IMR-90 (cell line): ENCODE measurements at regions not wholly inside any gene's neighbourhood (a gene's known extent, or its start where the extent isn't known, plus 50 kb on each side); places are given as distances from the start of the nearest gene placed in this dataset.

Experiments used
- ATAC-seq: fragments of 200-7000 bp; cut with Tn5 transposase; 2 replicates; pipeline ENCODE4 v1.9.1; 2020; ENCODE audit warnings: low read depth, mild to moderate bottlenecking, moderate library complexity
- BruUV-seq: library from RNA; stranded (reverse); fragments of 400-500 nt; replicated peaks from 2 replicates; lab custom pipeline; 2021; lab: Mats Ljungman, UMichigan
- CTCF ChIA-PET: fragments of 300-600 bp; formaldehyde crosslinking; extraction: SDS; loops from one replicate; lab custom pipeline; 2021; ENCODE audit warnings: antibody characterized with exemption; lab: Yijun Ruan, JAX
- POLR2A ChIA-PET: fragments of 300-600 bp; sonication (Branson Sonifier 250); formaldehyde crosslinking; loops from one replicate; lab custom pipeline; 2022; ENCODE audit warnings: antibody characterized with exemption; ENCODE audit not compliant: unreplicated experiment; lab: Charles Lee
- DNase-seq: peaks from one replicate; pipeline ENCODE4 v3.0.0; 2013
- H2AFZ ChIP-seq: replicated peaks from 2 replicates; pipeline ENCODE3; 2013; ENCODE audit warnings: low read length, mild to moderate bottlenecking; ENCODE audit not compliant: poor library complexity
- H2AK5ac ChIP-seq: 2 replicates; pipeline ENCODE4 v1.6.1; 2013; ENCODE audit warnings: low read depth, low read length, inconsistent platforms
- H2AK9ac ChIP-seq: replicated peaks from 2 replicates; pipeline ENCODE3; 2013; ENCODE audit warnings: mild to moderate bottlenecking, low read depth, low read length, moderate library complexity; ENCODE audit not compliant: poor library complexity
- H2BK120ac ChIP-seq: 2 replicates; pipeline ENCODE4 v1.6.1; 2013; ENCODE audit warnings: low read depth, low read length, inconsistent platforms
- H2BK15ac ChIP-seq: 3 replicates; pipeline ENCODE4 v1.6.1; 2013; ENCODE audit warnings: low read depth, low read length, inconsistent platforms
- H2BK20ac ChIP-seq: 2 replicates; pipeline ENCODE4 v1.6.1; 2013; ENCODE audit warnings: low read depth, mild to moderate bottlenecking, inconsistent platforms, low read length, moderate library complexity
- H2BK5ac ChIP-seq: 2 replicates; pipeline ENCODE4 v1.6.1; 2013; ENCODE audit warnings: mild to moderate bottlenecking, low read depth, low read length, inconsistent platforms; ENCODE audit not compliant: poor library complexity, severe bottlenecking
- H3K14ac ChIP-seq: replicated peaks from 2 replicates; pipeline ENCODE4 v1.6.1; 2013; ENCODE audit warnings: low read depth, low read length, inconsistent platforms
- H3K18ac ChIP-seq: 2 replicates; pipeline ENCODE4 v1.6.1; 2013; ENCODE audit warnings: low read depth, low read length, control low read depth
- H3K23ac ChIP-seq: 2 replicates; pipeline ENCODE4 v1.6.1; 2013; ENCODE audit warnings: low read depth, low read length, inconsistent platforms
- H3K27ac ChIP-seq: 2 replicates; pipeline ENCODE4 v1.5.1; 2013; ENCODE audit warnings: mild to moderate bottlenecking, control low read depth, low read length; ENCODE audit not compliant: insufficient read depth
- H3K27me3 ChIP-seq: 2 replicates; pipeline ENCODE4 v1.6.1; 2013; ENCODE audit warnings: low read length; ENCODE audit not compliant: control insufficient read depth, insufficient read depth
- H3K36me3 ChIP-seq: 2 replicates; pipeline ENCODE4 v1.6.1; 2013; ENCODE audit warnings: low read length, mixed read lengths; ENCODE audit not compliant: control insufficient read depth, insufficient read depth
- H3K4ac ChIP-seq: 2 replicates; pipeline ENCODE4 v1.6.1; 2013; ENCODE audit warnings: low read depth, low read length, inconsistent platforms
- H3K4me1 ChIP-seq: 2 replicates; pipeline ENCODE4 v1.6.1; 2013; ENCODE audit warnings: low read length, mixed read lengths; ENCODE audit not compliant: control insufficient read depth, insufficient read depth
- H3K4me2 ChIP-seq: 2 replicates; pipeline ENCODE4 v1.6.1; 2013; ENCODE audit warnings: low read depth, mild to moderate bottlenecking, control low read depth, low read length, moderate library complexity
- H3K4me3 ChIP-seq: 2 replicates; pipeline ENCODE4 v1.5.1; 2013; ENCODE audit warnings: low read depth, mild to moderate bottlenecking, control low read depth, low read length, moderate library complexity; ENCODE audit not compliant: insufficient read depth
- H3K56ac ChIP-seq: 2 replicates; pipeline ENCODE4 v1.6.1; 2013; ENCODE audit warnings: low read length, inconsistent platforms; ENCODE audit not compliant: insufficient read depth; ENCODE audit errors: extremely low read depth
- H3K79me1 ChIP-seq, 2 experiments: 2 replicates each; pipeline ENCODE4 v1.6.1; 2013; ENCODE audit warnings: low read length in 2 of 2, inconsistent platforms in 1 of 2, low read depth in 1 of 2
- H3K9ac ChIP-seq: 2 replicates; pipeline ENCODE4 v1.6.1; 2013; ENCODE audit warnings: low read depth, low read length, control low read depth
- H3K9me1 ChIP-seq: 2 replicates; pipeline ENCODE4 v1.6.1; 2013; ENCODE audit warnings: low read length, inconsistent platforms; ENCODE audit not compliant: insufficient read depth
- H3K9me3 ChIP-seq: 2 replicates; pipeline ENCODE4 v1.6.1; 2013; ENCODE audit warnings: low read length; ENCODE audit not compliant: control insufficient read depth, insufficient read depth
- H4K20me1 ChIP-seq: 2 replicates; pipeline ENCODE4 v1.6.1; 2013; ENCODE audit warnings: low read length, inconsistent platforms; ENCODE audit not compliant: insufficient read depth
- H4K5ac ChIP-seq: 2 replicates; pipeline ENCODE4 v1.6.1; 2013; ENCODE audit warnings: mild to moderate bottlenecking, low read depth, low read length, control low read depth
- H4K8ac ChIP-seq, 2 experiments: 2 replicates each; pipeline ENCODE4 v1.6.1; 2013; ENCODE audit warnings: low read depth in 2 of 2, low read length in 2 of 2, control low read depth in 1 of 2, inconsistent platforms in 1 of 2
- H4K91ac ChIP-seq: 2 replicates; pipeline ENCODE4 v1.6.1; 2013; ENCODE audit warnings: low read depth, low read length, inconsistent platforms; ENCODE audit not compliant: insufficient read depth
- CEBPB ChIP-seq: IDR thresholded peaks from 2 replicates; pipeline ENCODE4 v1.6.1; 2012; ENCODE audit warnings: low read depth, low read length, improper control_type of control experiment
- NFE2L2 ChIP-seq: fragments of 150-350 bp; IDR thresholded peaks from 2 replicates; pipeline ENCODE4 v1.6.1; 2016; ENCODE audit warnings: low read depth, mild to moderate bottlenecking, low read length
- WGBS, 2 experiments: methylation state at CpG; one replicate each; pipeline versions ENCODE4 v1.1.5 to v1.1.7; 2013; ENCODE audit warnings: missing lambda C conversion rate in 2 of 2; ENCODE audit not compliant: insufficient read length in 1 of 2; ENCODE audit errors: extremely low coverage in 2 of 2; 5-methylcytosine and 5-hydroxymethylcytosine counted together
- dilution Hi-C: fragments of 300-500 bp; cut with HindIII; formaldehyde crosslinking; loops from one replicate; pipeline ENCODE4 v1.14.3; 2018; ENCODE audit warnings: low sequenced_read_pairs; ENCODE audit not compliant: unreplicated experiment
- in situ Hi-C: fragments of 300-500 bp; cut with MboI; formaldehyde crosslinking; loops from 3 replicates; pipeline ENCODE4 v1.14.3; 2019; ENCODE audit warnings: low sequenced_read_pairs, inconsistent platforms, mixed read lengths
- intact Hi-C: fragments of 100-400 bp; cut with micrococcal nuclease; formaldehyde crosslinking; loops from 2 replicates; pipeline ENCODE4 v1.10.0; 2022

DNA sequence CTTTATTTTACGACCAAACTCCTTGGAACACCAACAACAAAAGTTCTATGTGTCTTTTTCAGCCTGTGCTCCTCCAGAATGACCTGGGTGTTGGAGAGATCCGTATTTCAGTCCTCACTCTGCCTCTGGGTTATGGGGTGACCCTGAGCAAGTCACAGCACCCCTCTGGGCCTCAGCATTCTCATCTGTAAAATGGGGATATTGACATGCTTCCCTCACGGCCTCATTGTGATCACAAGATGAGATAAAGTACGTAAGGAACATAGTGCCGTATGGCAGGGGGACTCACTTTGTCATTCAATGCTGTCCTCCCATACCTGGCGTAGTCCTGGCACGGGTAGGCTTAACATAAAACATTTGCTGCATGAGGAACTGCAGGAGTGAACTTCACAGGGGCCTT lies 123.0 kb upstream of the HAND1 start:
- no peak overlapping the region for H3K23ac ChIP-seq
- BruUV-seq: no TSS peak
- no peak overlapping the region for H2AK5ac ChIP-seq
- no peak for ATAC-seq
- no peak overlapping the region for H4K91ac ChIP-seq
- in situ Hi-C loops: no loop called here
- H3K36me3 ChIP-seq: no peaks in the 10 kb centered on the region
- H3K14ac ChIP-seq: no peak overlapping the region
- WGBS, 2 experiments: no CpG with 5 or more reads among the region's 7 CpGs
- no peak overlapping the region for H2BK120ac ChIP-seq
- no peak overlapping the region for H2AK9ac ChIP-seq
- H2BK15ac ChIP-seq: no peak overlapping the region
- H4K8ac ChIP-seq: no peak overlapping the region
- no peaks in the 10 kb centered on the region for H3K9me3 ChIP-seq
- intact Hi-C loops: no loop called here
- H3K4me2 ChIP-seq: no peak overlapping the region
- no peak overlapping the region for H2BK5ac ChIP-seq
- no peak overlapping the region for H2AFZ ChIP-seq
- peaks cover 15% of the 10 kb centered on the region for H3K27me3 ChIP-seq
- no peak overlapping the region for H3K9ac ChIP-seq
- CTCF ChIA-PET: no interaction called here
- H3K9me1 ChIP-seq: 0 out of 2 replicates have a peak, but pooled peaks cover 3% of the 10 kb centered on the region
- dilution Hi-C loops: no loop called here
- no peak overlapping the region for H4K5ac ChIP-seq
- H2BK20ac ChIP-seq: no peak overlapping the region
- DNase-seq: no peak
- H3K27ac ChIP-seq: no peak overlapping the region
- H4K20me1 ChIP-seq: no peaks in the 10 kb centered on the region
- H3K79me1 ChIP-seq: no peaks in the 10 kb centered on the region
- H3K18ac ChIP-seq: no peak overlapping the region
- no peaks in the 10 kb centered on the region for H3K4me1 ChIP-seq
- TF ChIP-seq NFE2L2 (no peak), CEBPB (no peak)
- H3K4me3 ChIP-seq: no peak overlapping the region
- H3K4ac ChIP-seq: no peak overlapping the region
- H3K56ac ChIP-seq: no peak overlapping the region
- POLR2A ChIA-PET: no interaction called here
